NT2/D1 (cell line): ENCODE measurements at regions not wholly inside any gene's neighbourhood (a gene's known extent, or its start where the extent isn't known, plus 50 kb on each side); places are given as distances from the start of the nearest gene placed in this dataset.

Experiments used
- YY1 ChIP-seq: IDR thresholded peaks from 2 replicates; pipeline ENCODE4 v1.6.1; 2011; ENCODE audit not compliant: insufficient read length, insufficient read depth
- ZNF274 ChIP-seq: IDR thresholded peaks from 2 replicates; pipeline ENCODE4 v1.6.1; 2011; ENCODE audit warnings: mild to moderate bottlenecking, low read depth, low read length

DNA sequence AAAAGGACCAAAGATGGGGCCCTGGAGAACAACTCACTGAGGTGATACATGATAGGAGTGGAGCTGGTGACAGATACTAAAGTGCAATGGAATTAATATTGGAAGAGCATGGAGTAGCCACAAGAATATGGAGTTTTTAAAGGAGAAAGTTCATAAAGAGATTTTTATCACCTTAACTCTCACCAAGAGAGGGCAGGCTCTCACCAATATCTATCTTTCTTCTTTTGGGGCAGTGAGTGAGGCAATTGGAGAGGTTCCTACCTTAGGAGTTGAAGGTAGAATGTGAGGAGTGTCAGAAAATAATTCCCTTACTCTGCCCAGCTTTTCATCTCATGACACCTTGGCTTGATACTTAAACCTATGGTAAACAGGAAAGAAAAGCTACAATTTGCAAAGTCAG, 233.7 kb upstream of the CWC22 start:
- TF ChIP-seq ZNF274 (no peak), YY1 (no peak)
